SKM-1 (cell line): ENCODE measurements at regions not wholly inside any gene's neighbourhood (a gene's known extent, or its start where the extent isn't known, plus 50 kb on each side); places are given as distances from the start of the nearest gene placed in this dataset.
"Not testable (repeated sequence)": the region's sequence is repeated elsewhere in the genome, so short reads cannot be mapped to it uniquely, and the experiment has no call there.

Experiments
- DNase-seq: peaks from one replicate; lab custom pipeline; 2025; ENCODE audit not compliant: unreplicated experiment; lab: John Stamatoyannopoulos, UW

DNA sequence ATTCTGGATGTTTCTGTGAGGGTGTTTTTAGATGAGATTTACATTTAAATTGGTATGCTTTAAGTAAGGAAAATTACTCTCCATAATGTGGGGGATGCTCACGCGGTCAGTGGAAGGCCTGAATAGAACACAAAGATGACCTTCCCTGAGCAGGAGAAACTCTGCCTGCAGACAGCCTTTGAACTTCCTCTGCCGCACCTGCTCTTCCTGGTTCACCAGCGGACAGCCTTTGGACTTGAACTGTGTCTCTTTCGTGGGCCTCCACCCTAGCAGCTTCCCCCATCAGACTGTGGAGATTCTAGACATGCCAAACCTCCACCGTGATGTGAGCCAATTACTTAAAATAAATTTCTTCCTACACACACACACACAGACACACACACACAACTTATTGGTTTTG lies 210.7 kb downstream of the EFCAB11 start:
- no peak for DNase-seq

DNA sequence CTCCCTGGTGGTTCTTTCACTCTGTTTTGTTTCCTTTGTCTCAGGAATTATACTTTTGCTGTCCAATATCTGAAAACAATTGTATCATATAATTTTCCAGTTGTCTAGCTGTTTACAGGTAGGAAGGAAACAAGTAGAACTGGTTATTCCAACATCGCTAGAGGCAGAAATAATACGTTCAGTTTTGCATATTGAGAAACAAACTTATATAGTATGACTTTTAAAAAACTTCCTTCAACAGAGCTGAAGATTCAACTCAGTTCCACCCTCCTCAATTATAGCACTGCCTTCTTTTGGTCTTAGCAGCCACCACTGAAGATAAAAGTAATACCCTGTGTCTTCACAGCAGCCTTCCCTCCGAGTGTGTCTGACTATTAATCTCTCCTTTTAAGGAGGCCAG lies 214.3 kb downstream of the EFCAB11 start:
- no peak for DNase-seq

DNA sequence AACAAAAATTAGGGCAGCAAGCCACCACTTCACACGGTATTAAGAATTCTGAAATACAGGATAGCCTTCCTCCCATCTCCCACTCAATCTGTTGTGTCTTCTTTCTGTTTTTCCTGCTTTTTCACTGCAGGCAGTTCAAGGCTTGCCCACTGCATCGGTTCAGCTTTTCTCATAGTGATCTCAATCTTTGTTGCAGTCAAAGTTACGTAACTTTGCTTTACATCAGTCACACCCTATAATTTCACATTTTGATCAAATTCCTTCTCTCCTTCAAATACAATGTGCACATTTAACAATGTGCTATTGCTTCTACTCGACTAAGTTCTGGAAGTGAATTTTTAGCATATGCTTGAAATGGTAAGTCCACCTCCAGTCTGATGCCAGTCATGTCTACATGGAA lies 217.6 kb downstream of the EFCAB11 start:
- no peak for DNase-seq

DNA sequence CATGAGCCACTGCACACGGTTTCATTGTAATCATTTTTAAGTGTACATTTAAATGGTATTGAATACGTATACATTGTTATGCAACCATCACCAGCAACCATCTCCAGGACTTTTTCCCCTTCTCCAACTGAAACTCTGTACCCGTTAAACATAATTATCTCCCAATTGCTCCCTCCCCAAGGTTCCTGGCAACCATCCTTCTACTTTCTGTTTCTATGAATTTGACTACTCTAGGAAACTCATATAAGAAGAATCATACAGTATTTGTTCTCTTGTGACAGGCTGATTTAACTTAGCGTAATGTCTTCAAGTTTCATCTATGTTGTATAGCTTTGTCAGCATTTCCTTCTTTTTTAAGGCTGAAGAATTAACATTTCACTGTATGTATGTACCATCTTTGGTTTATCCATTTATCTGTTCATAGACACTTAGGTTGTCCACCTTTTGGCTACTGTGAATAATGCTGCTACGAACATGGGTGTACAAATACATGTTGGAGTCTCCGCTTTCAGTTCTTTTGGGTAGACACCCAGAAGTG lies 223.1 kb downstream of the EFCAB11 start:
- no peak for DNase-seq

DNA sequence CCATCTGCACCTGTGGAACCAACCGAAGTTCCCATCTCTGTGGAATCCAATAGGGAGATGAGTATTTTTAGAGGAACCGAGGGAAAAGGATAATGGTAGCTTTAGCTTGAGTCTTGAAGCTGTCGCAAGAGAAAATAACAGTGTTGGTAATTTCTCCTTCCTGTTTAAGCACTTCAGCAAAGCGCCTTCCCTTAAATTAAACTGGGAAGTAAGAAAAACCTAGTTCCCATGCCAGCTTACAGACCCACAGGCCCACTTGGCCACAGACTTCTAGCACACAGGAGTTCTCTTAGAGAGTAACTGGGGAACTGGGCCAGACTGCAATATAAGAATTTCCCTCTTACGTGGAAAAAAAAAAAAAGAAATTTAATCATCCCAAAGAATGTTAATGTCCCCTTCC lies 223.8 kb downstream of the EFCAB11 start:
- DNase-seq = peak; percentile 15

DNA sequence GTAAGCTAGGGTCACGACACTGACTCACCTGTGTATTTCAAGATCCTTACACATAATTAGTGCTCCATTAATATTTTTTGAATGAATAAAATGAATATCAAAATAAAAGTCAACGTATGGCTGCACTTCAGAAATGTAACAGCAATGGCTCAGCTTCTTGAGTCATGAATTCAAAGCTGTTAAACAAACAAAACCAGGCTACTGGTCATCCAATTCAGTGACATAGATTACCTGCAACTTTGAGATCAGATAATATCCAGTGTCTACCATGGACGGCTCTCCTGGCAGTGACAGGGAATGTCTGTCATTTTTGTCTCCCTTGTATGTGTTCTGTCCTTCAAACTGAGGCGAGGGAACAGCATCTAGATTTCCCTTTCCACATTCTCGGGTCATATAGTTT lies 225.6 kb downstream of the EFCAB11 start:
- no peak for DNase-seq

DNA sequence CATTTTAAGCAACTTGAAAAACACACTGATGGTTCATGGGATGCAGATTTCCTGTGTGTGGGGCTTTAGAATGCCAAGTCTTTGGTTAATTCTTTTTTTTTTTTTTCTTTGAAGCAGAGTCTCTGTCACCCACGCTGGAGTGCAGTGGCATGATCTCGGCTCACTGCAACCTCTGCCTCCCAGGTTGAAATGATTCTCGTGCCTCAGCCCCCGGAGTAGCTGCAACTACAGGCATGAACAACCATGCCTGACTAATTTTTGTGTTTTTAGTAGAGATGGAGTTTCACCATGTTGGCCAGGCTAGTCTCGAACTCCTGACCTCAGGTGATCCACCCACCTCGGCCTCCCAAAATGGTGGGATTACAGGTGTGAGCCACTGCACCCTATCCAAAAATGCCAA lies 228.3 kb downstream of the EFCAB11 start:
- DNase-seq = not testable (repeated sequence)

DNA sequence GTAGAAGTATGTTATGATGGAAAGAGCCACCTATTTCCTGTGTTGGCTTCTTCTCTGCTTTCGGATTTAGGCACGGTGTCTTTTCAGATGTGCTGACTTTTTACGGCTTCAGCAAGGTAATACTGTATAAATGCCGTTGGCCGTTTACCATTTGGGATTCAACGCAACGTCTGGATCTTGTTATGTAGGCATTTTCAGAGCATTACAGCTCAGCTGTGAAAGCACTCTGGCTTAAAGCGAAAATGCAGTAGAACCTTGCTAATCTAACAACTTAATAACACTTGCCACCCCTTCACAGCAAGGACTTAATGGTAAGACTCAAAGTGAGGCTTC lies 229.9 kb downstream of the EFCAB11 start:
- no peak for DNase-seq

DNA sequence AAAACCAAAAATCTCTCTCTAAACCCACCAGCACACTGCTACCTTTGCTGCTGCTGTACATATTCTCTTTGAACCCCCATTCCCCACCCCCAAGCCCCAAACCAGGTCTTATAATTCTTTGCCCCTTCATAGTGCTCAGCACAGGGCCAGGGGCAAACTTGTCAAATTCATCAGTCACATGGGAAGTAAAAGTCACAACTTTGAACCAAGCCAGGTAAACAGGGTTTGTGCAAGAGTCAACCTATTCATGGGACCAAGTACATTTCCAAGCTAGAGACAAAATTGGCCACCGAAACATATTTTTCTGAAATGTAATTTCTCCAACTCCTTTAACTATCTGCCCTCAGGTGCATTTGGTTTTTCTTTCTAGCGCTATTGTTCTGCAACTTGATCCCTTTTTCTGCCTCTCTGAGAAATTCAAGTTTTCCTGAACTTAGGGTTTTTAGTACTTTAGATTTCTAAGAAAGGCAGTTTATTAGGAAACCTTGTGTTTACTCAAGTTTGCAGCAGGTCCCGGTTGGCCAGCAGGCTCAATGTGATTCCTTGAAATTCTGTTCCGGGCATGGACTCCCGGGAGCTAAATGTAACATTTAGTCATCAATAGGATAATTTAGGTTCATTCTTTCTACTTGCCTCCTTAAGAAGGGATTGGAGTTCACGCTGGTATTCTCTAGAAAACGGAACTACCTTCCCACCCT lies 230.5 kb downstream of the EFCAB11 start:
- DNase-seq = no peak

DNA sequence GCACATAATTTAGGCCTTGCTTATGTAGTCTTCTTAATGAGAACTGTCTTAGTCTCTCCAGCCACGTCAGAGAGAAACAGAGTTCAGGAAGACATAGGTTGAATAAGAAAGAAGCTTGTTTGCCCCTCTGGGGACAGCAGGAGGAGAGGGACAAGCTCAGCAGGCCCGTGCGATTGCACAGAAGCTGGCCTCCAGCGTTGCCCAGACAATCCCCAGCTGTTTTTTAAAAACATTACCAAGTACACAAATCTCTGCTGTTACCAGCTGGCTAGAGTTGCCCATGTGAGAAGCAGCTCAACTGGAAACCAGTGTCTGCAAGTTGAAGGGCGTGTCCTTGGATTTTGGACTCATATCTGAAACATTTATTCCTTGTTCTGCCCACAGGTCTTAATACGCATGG lies 232.6 kb downstream of the EFCAB11 start:
- DNase-seq = no peak

DNA sequence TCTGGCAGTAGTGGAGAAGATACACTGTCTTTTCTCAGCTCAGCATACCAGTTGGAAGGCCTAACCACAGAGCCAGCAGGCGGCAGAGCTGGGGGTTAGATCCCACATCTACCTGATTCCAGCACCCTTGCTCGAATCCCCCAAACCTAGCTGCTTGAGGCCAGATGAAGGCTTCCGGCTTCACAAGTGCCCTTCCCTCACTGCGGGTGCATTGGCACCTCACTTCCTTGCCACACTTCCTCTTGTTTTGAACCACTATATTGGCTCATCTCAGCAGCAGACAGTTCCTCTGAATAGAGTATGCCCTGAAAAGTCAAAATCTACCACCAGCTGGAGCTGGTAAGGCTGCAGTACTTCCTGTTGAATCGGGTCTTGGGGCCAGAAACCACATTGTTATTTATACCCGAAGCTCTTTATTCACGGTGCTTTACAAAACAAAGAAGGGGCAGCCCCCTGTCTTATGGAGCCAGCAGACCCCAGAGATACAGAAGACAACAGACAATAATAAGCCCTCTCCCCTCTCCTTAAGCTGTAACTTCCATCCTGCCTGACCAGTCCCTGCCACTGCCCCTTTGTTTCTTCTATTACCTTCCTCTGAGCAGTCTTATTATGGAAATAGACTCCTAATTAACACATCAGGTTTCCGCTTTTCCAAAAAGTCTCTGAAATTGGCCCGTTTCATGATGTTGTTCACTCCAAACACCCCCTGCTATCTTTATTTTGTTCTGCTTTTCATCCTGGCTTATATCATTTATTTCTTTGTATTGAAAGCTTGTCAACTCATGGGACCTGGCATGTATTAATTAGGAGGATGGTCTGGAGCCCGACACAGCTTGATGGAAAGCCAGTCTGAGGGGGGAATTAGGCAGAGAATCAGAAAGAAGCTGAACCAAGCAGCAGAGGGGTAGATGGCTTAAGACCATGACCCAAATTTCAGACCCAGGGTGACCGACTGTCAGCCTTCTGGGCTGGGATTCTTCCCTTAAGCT lies 233.5 kb downstream of the EFCAB11 start:
- peak; percentile 85 for DNase-seq

DNA sequence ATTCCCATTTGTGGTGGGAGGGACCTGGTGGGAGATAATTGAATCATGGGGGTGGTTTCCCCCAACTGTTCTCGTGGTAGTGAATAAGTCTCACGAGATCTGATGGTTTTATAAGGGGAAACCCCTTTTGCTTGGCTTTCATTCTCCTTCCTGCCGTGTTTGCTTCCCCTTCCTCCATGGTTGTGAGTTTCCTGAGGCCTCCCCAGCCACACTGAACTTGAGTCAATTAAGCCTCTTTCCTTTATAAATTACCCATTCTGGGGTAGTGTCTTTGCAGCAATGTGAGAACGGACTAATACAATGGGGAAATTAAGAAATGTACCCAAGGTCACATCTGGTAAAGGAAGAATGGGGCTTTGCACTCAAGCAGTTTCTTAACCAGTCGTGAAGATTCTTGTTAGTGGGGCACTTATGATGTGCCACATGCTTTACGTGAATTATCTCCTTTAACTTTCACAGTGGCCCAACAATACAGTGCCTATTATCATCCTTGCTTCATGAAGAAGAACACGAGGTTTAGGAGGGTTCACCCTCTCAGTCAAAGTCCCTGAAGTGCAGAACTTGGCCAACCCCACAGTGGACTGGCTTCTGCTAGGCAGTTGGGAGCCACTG lies 234.3 kb downstream of the EFCAB11 start:
- no peak for DNase-seq

DNA sequence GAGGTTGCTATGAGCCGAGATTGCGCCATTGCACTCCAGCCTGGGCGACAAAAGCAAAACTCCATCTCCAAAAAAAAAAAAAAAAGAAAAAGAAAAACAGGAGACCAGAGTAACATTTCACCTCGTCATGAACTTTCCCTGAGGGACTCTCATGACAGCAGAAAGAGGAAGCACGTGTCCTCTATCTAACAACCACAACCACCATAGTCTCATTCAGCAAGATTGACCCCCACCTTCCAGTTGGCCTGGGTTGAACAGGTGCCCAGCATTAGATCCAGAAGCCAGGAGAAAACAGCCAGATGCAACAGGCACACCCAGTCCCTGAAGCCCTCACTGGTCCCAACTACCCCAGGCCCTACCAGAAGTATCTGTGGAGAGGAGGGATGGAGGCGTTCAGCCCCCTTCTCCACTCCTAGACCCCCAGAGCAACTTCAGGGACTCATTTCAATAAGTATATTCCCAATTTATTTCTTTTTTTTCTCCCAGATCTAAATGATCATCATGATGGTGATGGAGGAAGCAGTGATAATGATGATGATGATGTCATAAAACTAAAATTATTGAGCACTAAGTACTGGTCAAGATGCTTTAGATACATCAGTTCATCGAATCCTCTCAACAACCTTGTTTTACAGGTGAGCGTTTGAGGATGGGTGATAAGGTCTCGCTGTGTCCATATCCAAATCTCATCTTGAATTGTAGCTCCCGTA lies 235.0 kb downstream of the EFCAB11 start:
- DNase-seq = peak; percentile 57

DNA sequence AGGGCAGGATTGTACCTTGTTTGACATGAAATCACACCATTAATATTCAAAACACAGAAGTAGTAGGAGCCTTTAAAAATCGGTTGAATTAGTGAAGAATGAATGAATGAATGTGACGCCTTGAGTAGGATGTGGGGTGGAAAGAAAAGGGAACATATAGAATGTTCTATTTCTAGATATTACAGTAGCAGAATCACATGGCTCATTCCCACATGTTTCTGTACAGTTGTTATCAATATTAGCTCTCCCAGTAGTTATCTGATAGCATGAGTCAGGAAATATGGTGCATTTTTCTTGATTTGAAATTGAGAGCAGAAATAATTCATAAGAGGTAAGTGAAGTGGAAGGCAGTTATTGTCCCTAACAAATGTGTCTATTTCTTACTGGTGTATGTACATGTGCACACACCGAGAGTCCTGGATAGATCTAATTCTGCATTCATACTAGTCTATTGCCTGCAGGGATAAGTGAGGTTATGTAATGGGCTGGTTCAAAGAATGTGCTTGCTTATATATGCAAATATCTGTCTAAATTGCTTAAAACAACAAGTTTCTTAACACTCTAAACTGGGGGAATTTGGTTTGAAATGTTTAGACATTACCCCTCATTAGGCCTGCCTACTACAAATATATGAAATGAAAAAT lies 245.4 kb downstream of the EFCAB11 start:
- DNase-seq = no peak

DNA sequence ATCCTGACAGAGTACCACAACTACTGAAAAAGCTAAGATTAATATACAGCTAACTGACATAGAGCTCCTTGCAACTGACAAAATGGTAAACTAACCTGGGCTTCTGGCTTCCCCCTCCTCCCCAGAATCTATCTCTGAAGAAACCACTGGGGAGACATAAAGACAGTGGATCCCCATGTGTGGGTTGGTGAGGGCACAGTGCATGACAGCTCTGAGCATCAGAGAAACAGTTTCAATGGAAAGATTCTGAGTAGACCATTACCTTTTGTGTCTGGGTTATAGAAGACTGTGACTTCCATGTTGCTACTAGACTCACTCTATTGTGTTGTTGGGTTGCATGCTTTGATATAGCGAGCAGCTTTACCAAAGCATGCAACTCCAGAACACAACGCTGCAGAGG lies 247.4 kb downstream of the EFCAB11 start:
- no peak for DNase-seq

DNA sequence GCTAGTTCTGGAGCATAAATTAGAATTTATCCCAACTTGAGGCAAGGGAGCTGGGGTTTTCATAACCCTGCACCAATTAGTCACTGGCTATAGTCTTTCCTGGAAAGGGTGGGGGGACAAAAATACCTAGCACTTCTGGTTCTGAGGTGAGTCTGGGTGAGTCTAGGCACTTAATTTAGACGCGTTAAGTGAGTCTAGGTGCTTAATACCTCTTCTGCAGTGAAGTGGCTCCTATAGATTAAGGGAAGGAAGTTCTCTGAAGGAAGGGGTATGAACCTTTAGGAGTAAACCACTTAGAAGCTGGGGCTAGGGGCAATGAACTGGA lies 251.7 kb downstream of the EFCAB11 start:
- DNase-seq = no peak

DNA sequence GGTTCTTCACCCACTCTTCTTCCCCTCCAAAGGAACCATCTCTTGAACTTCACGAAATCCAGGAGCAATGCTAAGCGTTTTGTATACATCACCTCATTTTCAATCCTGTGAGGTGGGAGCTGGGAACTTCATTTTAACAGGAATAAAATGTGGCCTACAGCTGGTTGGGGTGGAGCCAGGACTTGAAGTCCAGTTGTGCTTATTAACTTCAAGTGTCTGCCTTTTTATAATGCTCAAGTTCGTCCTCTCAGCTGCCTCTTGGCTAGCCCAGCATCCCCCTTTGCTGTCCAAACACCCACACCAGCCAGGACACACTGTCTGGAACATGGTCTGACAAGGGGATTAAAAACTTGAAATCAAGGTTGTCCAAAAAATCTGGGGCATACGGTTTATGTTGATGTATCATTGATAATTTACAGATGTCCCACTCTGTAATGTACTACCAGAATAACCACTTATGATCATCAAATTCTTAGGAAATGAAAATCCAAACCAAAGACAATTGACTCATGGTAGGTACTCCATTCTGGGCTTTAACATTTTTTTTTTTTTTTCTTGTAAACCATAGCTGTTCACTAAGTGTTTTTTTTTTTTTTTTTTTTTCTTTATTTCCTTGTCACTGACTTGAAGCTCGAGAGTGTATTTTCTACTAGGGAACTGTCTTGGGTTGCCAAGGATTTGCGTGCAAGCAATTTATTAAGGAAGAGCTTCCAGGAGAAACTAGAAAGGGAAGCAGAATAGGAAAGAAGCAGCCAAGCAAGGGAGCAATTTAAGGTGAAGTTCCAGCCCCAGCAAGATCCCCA lies 252.3 kb downstream of the EFCAB11 start:
- no peak for DNase-seq

DNA sequence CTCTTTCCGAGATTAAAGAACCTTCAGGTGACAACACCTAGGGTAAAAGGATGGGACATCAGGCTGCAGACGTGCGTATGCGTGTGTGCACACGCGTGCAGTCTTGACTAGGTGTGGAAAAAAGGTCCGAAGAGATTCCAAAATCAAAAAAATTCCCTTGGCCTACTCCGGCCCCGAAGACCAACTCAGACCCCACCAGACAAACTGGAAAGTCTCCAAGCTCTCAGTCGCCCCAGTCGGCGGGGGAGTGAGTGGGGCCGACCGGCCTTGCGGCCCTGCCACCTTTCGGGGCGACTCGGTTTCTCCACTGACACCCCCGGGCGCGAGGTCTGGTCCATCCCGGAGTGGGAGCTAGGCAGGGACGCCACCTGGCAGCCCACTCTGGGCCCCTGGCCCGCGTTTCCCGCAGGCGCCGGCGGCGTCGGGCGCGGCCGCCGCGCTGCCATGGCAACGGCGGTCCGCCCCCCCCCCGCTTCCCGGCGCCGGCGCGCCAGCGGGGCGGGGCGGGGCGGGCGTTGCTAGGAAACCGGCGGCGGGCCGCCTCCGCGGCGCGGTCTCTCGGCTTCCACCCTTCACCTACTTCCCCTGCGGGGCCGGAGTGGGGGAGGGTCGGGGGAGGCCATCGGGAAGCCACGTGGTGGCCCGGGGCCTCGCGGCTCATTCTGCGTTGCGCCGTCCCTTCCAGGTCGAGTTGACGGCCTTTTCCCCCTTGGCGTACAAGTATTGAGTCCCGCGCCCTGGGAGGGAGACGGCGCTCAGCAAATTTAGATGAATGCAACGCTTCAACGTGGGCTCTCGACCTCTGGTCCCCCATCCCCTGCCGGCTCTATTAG lies 253.1 kb downstream of the EFCAB11 start:
- peak; percentile 6 for DNase-seq

DNA sequence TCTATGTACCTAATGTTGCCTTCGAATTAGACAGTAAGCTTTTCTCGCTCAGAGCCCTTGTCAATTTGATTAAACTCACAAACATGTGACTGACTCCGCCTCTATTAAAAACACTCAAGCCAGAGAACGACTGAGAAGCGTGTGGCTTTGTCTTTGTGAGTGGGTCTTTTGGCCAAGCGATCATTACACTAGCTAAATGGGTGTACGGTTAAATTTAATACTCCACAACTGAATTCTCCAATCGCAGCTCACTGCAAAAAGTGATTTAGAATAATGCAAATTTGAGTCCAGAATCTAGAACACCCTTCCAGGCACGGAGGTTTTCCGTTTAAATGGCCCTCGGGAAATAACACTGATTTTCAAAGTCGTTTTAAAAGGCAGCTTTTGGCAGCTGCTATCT lies 253.7 kb downstream of the EFCAB11 start:
- DNase-seq = no peak
